ENCODE measurements at regions not wholly inside any gene's neighbourhood (a gene's known extent, or its start where the extent isn't known, plus 50 kb on each side); places are given as distances from the start of the nearest gene placed in this dataset.
A peak's percentile ranks its signal among the peaks of the same experiment; 100 is the strongest.
"Not testable (repeated sequence)": the region's sequence is repeated elsewhere in the genome, so short reads cannot be mapped to it uniquely, and the experiment has no call there.

DNA sequence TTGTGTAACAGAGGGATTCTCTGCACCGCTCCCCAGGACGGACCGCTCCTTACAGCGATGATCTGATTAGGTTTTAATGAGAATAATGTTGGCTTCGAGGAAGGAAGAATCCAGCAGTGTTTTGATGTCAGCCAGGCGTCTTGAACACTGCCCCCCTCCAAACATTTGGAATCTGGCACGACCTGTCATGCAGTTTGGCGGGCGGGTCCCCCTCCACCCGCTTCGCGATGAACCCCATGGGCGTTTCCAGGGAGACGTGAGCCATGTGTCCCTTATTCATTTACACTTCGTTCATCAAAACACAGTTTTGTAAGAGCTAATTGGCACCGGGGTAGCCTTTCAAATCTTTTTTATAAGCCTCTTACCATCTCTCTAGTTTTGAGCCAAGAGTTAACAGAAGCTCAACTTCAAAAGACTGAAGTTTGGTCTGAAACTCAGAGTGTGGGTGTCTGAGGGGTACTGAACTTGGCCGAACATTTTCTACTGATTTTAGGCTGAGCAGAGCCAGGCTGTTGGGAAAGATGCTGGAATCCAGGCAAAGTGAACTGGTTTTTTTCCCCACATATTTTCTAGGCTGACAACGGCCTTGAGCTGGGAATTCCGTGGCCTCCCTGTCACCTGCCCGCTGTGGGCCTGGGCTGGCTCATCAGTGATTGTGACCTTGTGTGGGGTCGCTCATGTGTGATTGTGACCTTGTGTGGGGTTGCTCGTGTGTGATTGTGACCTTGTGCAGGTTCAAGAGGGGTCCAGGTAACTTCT lies 214.8 kb upstream of the ZNF469 start:
- Mint-ChIP-seq H3K27ac (peak overlapping the region; percentile 46), H3K9me3 (peaks cover 14% of the 10 kb centered on the region), H3K4me3 (peak overlapping the region; percentile 35), H3K4me1 (peaks cover 19% of the 10 kb centered on the region)
- not testable (repeated sequence) for H4K20me1 ChIP-seq (ENCODE audit: low read depth); DNase-seq (ENCODE audit: low spot score); H3K27me3 ChIP-seq; H3K4me3 ChIP-seq; H3K27me3 Mint-ChIP-seq (ENCODE audit: insufficient read depth, low read depth); H3K4me1 ChIP-seq; H3K36me3 ChIP-seq; H3K4me2 ChIP-seq; H3K36me3 Mint-ChIP-seq; H2AFZ ChIP-seq (replicated peaks); H3F3A ChIP-seq (ENCODE audit: low read depth); H3K79me2 ChIP-seq (ENCODE audit: low read depth); H3K9ac ChIP-seq; H3K9me3 ChIP-seq (ENCODE audit: low read depth); H3K27ac ChIP-seq

- not testable (repeated sequence) for H3K79me2 ChIP-seq (ENCODE audit: low read depth); H3K4me3 ChIP-seq; H2AFZ ChIP-seq (replicated peaks); H3K27ac ChIP-seq; H3K9me3 ChIP-seq (ENCODE audit: low read depth); H3K36me3 Mint-ChIP-seq; H3K36me3 ChIP-seq; H3F3A ChIP-seq (ENCODE audit: low read depth); H3K27me3 ChIP-seq; H3K27me3 Mint-ChIP-seq (ENCODE audit: insufficient read depth, low read depth); H3K9ac ChIP-seq; H4K20me1 ChIP-seq (ENCODE audit: low read depth); H3K4me2 ChIP-seq; H3K4me1 ChIP-seq
- H3K4me3 Mint-ChIP-seq, result peak overlapping the region; percentile 35
- H3K9me3 Mint-ChIP-seq, result peaks cover 14% of the 10 kb centered on the region
- peaks cover 19% of the 10 kb centered on the region for H3K4me1 Mint-ChIP-seq
- DNase-seq (ENCODE audit: low spot score), result peak; percentile 41
- peak overlapping the region; percentile 46 for H3K27ac Mint-ChIP-seq
Measured at GRCh38 chr16:88168557-88168949, 214.2 kb upstream of the ZNF469 start.

DNA sequence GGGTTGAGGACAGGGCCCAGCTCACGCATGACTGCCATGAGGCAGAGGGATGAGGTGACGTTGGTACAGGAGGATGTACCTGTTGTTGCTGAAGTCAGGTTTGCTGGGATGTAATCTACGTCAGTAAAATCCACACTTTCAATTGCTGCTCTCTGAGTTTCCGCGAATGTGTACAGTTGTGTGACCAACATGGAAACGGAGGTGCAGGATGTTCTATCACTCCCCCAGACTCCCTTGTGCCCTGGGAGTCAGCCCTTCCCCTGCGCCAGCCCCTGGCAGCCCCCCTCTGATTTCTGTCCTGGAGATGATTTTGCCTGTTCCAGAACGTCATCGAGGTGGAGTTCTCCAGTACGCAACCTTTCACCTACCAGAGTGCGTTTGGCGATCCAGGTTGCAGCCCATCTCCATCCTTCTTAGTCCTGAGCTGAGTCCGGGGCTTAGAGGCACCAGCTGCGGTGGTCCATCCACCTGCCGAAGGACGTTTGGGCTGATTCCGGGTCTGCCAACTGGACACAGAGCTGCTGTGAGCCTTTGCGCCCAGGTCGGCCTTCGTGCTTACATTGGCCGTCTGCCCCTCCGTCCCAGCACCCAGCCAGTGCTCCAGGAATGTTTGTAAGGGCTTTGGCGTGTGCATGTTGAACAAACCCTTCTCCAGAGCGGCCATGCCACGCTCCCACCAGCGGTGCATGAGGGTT lies 213.5 kb upstream of the ZNF469 start:
- DNase-seq (ENCODE audit: low spot score); H3K4me3 Mint-ChIP-seq: not testable (repeated sequence)

DNA sequence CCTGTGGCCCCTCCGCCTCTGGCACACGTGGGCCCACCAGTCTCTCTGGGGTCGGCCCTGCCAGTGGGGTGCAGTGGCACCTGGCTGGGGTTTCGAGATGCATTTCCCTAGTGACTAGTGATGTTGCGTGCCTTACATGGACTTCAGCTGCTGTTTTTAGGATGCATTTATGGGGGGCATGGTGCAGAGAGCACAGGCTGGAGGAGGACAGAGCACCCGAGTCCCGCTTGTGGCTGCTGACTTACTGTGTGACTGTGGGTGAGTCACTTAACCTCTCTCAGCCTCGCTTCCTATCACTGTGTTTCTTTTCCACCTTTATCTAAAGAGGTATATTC lies 213.0 kb upstream of the ZNF469 start:
- not testable (repeated sequence) for DNase-seq (ENCODE audit: low spot score); H3K27me3 ChIP-seq; H3K27ac Mint-ChIP-seq; H2AFZ ChIP-seq (replicated peaks); H3K4me3 Mint-ChIP-seq; H3K36me3 Mint-ChIP-seq; H3K4me3 ChIP-seq; H3K36me3 ChIP-seq; H3K9ac ChIP-seq; H3K4me2 ChIP-seq; H3F3A ChIP-seq (ENCODE audit: low read depth); H3K27ac ChIP-seq; H3K79me2 ChIP-seq (ENCODE audit: low read depth); H3K9me3 ChIP-seq (ENCODE audit: low read depth); H3K4me1 ChIP-seq; H3K27me3 Mint-ChIP-seq (ENCODE audit: insufficient read depth, low read depth); H4K20me1 ChIP-seq (ENCODE audit: low read depth)
- Mint-ChIP-seq H3K4me1 (peaks cover 19% of the 10 kb centered on the region), H3K9me3 (peaks cover 14% of the 10 kb centered on the region)

More for the DNA sequence above, 213.5 kb upstream of the ZNF469 start:
- not testable (repeated sequence) for H3F3A ChIP-seq (ENCODE audit: low read depth); H3K36me3 Mint-ChIP-seq; H3K4me3 ChIP-seq; H3K27me3 ChIP-seq; H3K27ac ChIP-seq; H3K79me2 ChIP-seq (ENCODE audit: low read depth); H3K9ac ChIP-seq; H3K27me3 Mint-ChIP-seq (ENCODE audit: insufficient read depth, low read depth); H3K36me3 ChIP-seq; H3K4me1 ChIP-seq; H4K20me1 ChIP-seq (ENCODE audit: low read depth); H3K4me2 ChIP-seq; H3K27ac Mint-ChIP-seq; H3K9me3 ChIP-seq (ENCODE audit: low read depth); H2AFZ ChIP-seq (replicated peaks)
- Mint-ChIP-seq H3K9me3 (peaks cover 14% of the 10 kb centered on the region), H3K4me1 (peaks cover 19% of the 10 kb centered on the region)

DNA sequence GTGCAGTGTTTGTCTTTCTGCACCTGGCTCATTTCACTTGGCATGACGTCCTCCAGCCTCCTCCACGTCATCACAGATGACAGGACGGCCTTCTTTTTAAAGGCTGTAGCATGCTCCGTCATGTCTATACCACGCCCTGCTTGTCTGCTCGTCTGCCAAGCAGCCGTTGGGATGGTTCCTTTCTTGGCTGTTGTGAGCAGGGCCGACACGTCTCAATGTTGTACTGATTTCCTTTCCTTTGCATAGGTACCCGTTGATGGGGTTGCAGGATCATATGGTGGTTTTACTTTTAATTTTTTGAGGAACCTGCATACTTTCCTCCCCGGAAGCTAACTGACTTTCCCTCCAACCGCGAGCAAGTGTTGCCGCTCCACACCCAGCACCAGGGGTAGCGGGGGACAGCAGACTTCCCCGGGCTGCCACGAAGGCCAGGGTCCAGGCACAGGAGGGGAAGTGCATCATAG lies 212.2 kb upstream of the ZNF469 start:
- no peaks in the 10 kb centered on the region for H4K20me1 ChIP-seq (ENCODE audit: low read depth)
- no peaks in the 10 kb centered on the region for H3K27me3 ChIP-seq
- no peaks in the 10 kb centered on the region for H3K9me3 ChIP-seq (ENCODE audit: low read depth)
- Mint-ChIP-seq H3K27ac (peak overlapping the region; percentile 63), H3K9me3 (peaks cover 14% of the 10 kb centered on the region), H3K27me3 (ENCODE audit: insufficient read depth, low read depth) (peaks cover 7% of the 10 kb centered on the region), H3K4me3 (no peak overlapping the region), H3K36me3 (no peaks in the 10 kb centered on the region), H3K4me1 (peaks cover 19% of the 10 kb centered on the region)
- H3K79me2 ChIP-seq (ENCODE audit: low read depth), result no peaks in the 10 kb centered on the region
- DNase-seq (ENCODE audit: low spot score), result no peak
- H3K36me3 ChIP-seq, result no peaks in the 10 kb centered on the region
- H3K9ac ChIP-seq, result no peak overlapping the region
- no peak for TF ChIP-seq EZH2 (IDR thresholded peaks at IDR 0.05)
- no peak for TF ChIP-seq EZH2phosphoT487 (IDR thresholded peaks at IDR 0.05)
- TF ChIP-seq, protein P1, sequence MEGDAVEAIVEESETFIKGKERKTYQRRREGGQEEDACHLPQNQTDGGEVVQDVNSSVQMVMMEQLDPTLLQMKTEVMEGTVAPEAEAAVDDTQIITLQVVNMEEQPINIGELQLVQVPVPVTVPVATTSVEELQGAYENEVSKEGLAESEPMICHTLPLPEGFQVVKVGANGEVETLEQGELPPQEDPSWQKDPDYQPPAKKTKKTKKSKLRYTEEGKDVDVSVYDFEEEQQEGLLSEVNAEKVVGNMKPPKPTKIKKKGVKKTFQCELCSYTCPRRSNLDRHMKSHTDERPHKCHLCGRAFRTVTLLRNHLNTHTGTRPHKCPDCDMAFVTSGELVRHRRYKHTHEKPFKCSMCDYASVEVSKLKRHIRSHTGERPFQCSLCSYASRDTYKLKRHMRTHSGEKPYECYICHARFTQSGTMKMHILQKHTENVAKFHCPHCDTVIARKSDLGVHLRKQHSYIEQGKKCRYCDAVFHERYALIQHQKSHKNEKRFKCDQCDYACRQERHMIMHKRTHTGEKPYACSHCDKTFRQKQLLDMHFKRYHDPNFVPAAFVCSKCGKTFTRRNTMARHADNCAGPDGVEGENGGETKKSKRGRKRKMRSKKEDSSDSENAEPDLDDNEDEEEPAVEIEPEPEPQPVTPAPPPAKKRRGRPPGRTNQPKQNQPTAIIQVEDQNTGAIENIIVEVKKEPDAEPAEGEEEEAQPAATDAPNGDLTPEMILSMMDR (IDR thresholded peaks at IDR 0.05), result no peak
- H3K4me2 ChIP-seq, result no peak overlapping the region
- no peaks in the 10 kb centered on the region for H3F3A ChIP-seq (ENCODE audit: low read depth)
- no peak overlapping the region for H2AFZ ChIP-seq (replicated peaks)
- H3K27ac ChIP-seq, result no peak overlapping the region
- H3K4me3 ChIP-seq, result no peak overlapping the region
- no peaks in the 10 kb centered on the region for H3K4me1 ChIP-seq

GRCh38 chr16:88171126-88171525 lies 211.6 kb upstream of the ZNF469 start:
- not testable (repeated sequence) for H3K79me2 ChIP-seq (ENCODE audit: low read depth); H3K36me3 Mint-ChIP-seq; H3K27me3 Mint-ChIP-seq (ENCODE audit: insufficient read depth, low read depth); H3K4me1 ChIP-seq; DNase-seq (ENCODE audit: low spot score); H2AFZ ChIP-seq (replicated peaks); H3K9me3 ChIP-seq (ENCODE audit: low read depth); H3K27ac Mint-ChIP-seq; H3K9ac ChIP-seq; H3K4me2 ChIP-seq; H3K4me3 Mint-ChIP-seq; H3F3A ChIP-seq (ENCODE audit: low read depth); H3K27ac ChIP-seq; H3K36me3 ChIP-seq; H4K20me1 ChIP-seq (ENCODE audit: low read depth); H3K27me3 ChIP-seq; H3K4me3 ChIP-seq
- Mint-ChIP-seq H3K9me3 (peaks cover 14% of the 10 kb centered on the region), H3K4me1 (peaks cover 19% of the 10 kb centered on the region)

GRCh38 chr16:88176184-88176583 lies 206.6 kb upstream of the ZNF469 start:
- H2AFZ ChIP-seq (replicated peaks); H3K27me3 ChIP-seq; H3K27me3 Mint-ChIP-seq (ENCODE audit: insufficient read depth, low read depth); H3K4me1 ChIP-seq; H3K4me2 ChIP-seq; H3K36me3 Mint-ChIP-seq; H3K9me3 ChIP-seq (ENCODE audit: low read depth); DNase-seq (ENCODE audit: low spot score); H3F3A ChIP-seq (ENCODE audit: low read depth); H3K9ac ChIP-seq; H3K4me3 ChIP-seq; H3K4me1 Mint-ChIP-seq; H3K27ac Mint-ChIP-seq; H3K27ac ChIP-seq; H3K36me3 ChIP-seq; H3K4me3 Mint-ChIP-seq; H3K79me2 ChIP-seq (ENCODE audit: low read depth); H4K20me1 ChIP-seq (ENCODE audit: low read depth): not testable (repeated sequence)
- H3K9me3 Mint-ChIP-seq, result peaks cover 14% of the 10 kb centered on the region
